HG03457 (cell line): ENCODE measurements at regions not wholly inside any gene's neighbourhood (a gene's known extent, or its start where the extent isn't known, plus 50 kb on each side); places are given as distances from the start of the nearest gene placed in this dataset.
"Not testable (repeated sequence)": the region's sequence is repeated elsewhere in the genome, so short reads cannot be mapped to it uniquely, and the experiment has no call there.

ENCODE experiments used
- ATAC-seq: cut with Tn5 transposase; IDR thresholded peaks from one replicate; pipeline ENCODE4 v1.9.1; 2021; ENCODE audit warnings: moderate number of reproducible peaks; ENCODE audit not compliant: unreplicated experiment

GRCh38 chr11:109041876-109042275 lies 377.0 kb downstream of the DDX10 start:
- ATAC-seq, result no peak

- no peak for ATAC-seq
Measured at GRCh38 chr11:109043315-109043714, 378.4 kb downstream of the DDX10 start.

- ATAC-seq, result no peak
Measured at GRCh38 chr11:109046284-109046992, 375.6 kb upstream of the C11orf87 start.

GRCh38 chr11:109048098-109048497 lies 373.9 kb upstream of the C11orf87 start:
- ATAC-seq, result no peak

GRCh38 chr11:109051200-109051599 lies 370.8 kb upstream of the C11orf87 start:
- ATAC-seq, result no peak

- no peak for ATAC-seq
Measured at GRCh38 chr11:109059402-109059801, 362.6 kb upstream of the C11orf87 start.

- no peak for ATAC-seq
Measured at GRCh38 chr11:109061394-109061793, 360.6 kb upstream of the C11orf87 start.

- no peak for ATAC-seq
Measured at GRCh38 chr11:109062445-109062844, 359.5 kb upstream of the C11orf87 start.

- ATAC-seq, result no peak
Measured at GRCh38 chr11:109062871-109063270, 359.1 kb upstream of the C11orf87 start.

- not testable (repeated sequence) for ATAC-seq
Measured at GRCh38 chr11:109064618-109065311, 357.2 kb upstream of the C11orf87 start.

GRCh38 chr11:109071262-109071661 lies 350.7 kb upstream of the C11orf87 start:
- ATAC-seq, result no peak

GRCh38 chr11:109071712-109072524 lies 350.1 kb upstream of the C11orf87 start:
- no peak for ATAC-seq

- no peak for ATAC-seq
Measured at GRCh38 chr11:109073032-109073822, 348.8 kb upstream of the C11orf87 start.

GRCh38 chr11:109075976-109076375 lies 346.0 kb upstream of the C11orf87 start:
- ATAC-seq, result no peak

GRCh38 chr11:109076870-109077269 lies 345.1 kb upstream of the C11orf87 start:
- no peak for ATAC-seq

GRCh38 chr11:109077291-109077920 lies 344.6 kb upstream of the C11orf87 start:
- no peak for ATAC-seq

- ATAC-seq, result no peak
Measured at GRCh38 chr11:109085708-109086373, 336.1 kb upstream of the C11orf87 start.

GRCh38 chr11:109086931-109087330 lies 335.1 kb upstream of the C11orf87 start:
- ATAC-seq, result no peak

- no peak for ATAC-seq
Measured at GRCh38 chr11:109088086-109088485, 333.9 kb upstream of the C11orf87 start.

GRCh38 chr11:109089144-109089543 lies 332.8 kb upstream of the C11orf87 start:
- ATAC-seq, result no peak
